RWPE2 (cell line): ENCODE measurements at regions not wholly inside any gene's neighbourhood (a gene's known extent, or its start where the extent isn't known, plus 50 kb on each side); places are given as distances from the start of the nearest gene placed in this dataset.

Source experiments
- ATAC-seq: fragments of 200-7000 bp; cut with Tn5 transposase; 3 replicates; pipeline ENCODE4 v1.9.1; 2021; ENCODE audit warnings: low read depth
- DNase-seq: peaks from one replicate; pipeline ENCODE4 v3.0.0-alpha.2; 2020; ENCODE audit warnings: low spot score
- H3K27ac ChIP-seq: fragments of 450-650 bp; 2 replicates; pipeline ENCODE4 v1.5.1; 2017; ENCODE audit warnings: mild to moderate bottlenecking; ENCODE audit not compliant: poor library complexity, severe bottlenecking
- H3K27me3 ChIP-seq: fragments of 250-450 bp; sonication (Bioruptor Pico); 2 replicates; pipeline ENCODE4 v1.5.1; 2021; ENCODE audit warnings: mild to moderate bottlenecking, moderate library complexity; ENCODE audit not compliant: insufficient read depth, poor library complexity, severe bottlenecking
- H3K36me3 ChIP-seq: fragments of 250-450 bp; sonication (Bioruptor Pico); 2 replicates; pipeline ENCODE4 v1.5.1; 2020; ENCODE audit warnings: low read depth, mild to moderate bottlenecking, moderate library complexity
- H3K4me1 ChIP-seq: fragments of 250-450 bp; sonication (Bioruptor Pico); 2 replicates; pipeline ENCODE4 v1.5.1; 2021; ENCODE audit warnings: mild to moderate bottlenecking, moderate library complexity; ENCODE audit not compliant: insufficient read depth, poor library complexity, severe bottlenecking
- H3K4me3 ChIP-seq: fragments of 250-450 bp; sonication (Bioruptor Pico); 2 replicates; pipeline ENCODE4 v1.5.1; 2021; ENCODE audit warnings: mild to moderate bottlenecking, moderate library complexity; ENCODE audit not compliant: severe bottlenecking
- H3K9me3 ChIP-seq: fragments of 250-450 bp; sonication (Bioruptor Pico); 2 replicates; pipeline ENCODE4 v1.5.1; 2021; ENCODE audit warnings: mild to moderate bottlenecking, moderate library complexity; ENCODE audit not compliant: severe bottlenecking
- CTCF ChIP-seq: fragments of 450-650 bp; IDR thresholded peaks from one replicate; pipeline ENCODE4 v1.5.1; 2017; ENCODE audit warnings: mild to moderate bottlenecking, moderate library complexity; ENCODE audit not compliant: poor library complexity, severe bottlenecking

- TF ChIP-seq CTCF: no peak
- no peaks in the 10 kb centered on the region for H3K4me1 ChIP-seq
- no peak overlapping the region for H3K4me3 ChIP-seq
- no peaks in the 10 kb centered on the region for H3K27me3 ChIP-seq
- H3K36me3 ChIP-seq: no peaks in the 10 kb centered on the region
- H3K9me3 ChIP-seq: no peaks in the 10 kb centered on the region
- no peak for ATAC-seq
- DNase-seq: no peak
- no peak overlapping the region for H3K27ac ChIP-seq
Measured at GRCh38 chr2:142649581-142649980, 227.9 kb upstream of the KYNU start.

- H3K27ac ChIP-seq: no peak overlapping the region
- H3K36me3 ChIP-seq: no peaks in the 10 kb centered on the region
- ATAC-seq (peak; percentile 42; the same call in 2 of the 3 replicates), DNase-seq (no peak)
- H3K4me3 ChIP-seq: no peak overlapping the region
- no peaks in the 10 kb centered on the region for H3K4me1 ChIP-seq
- TF ChIP-seq CTCF: no peak
- H3K9me3 ChIP-seq: no peaks in the 10 kb centered on the region
- no peaks in the 10 kb centered on the region for H3K27me3 ChIP-seq
Measured at GRCh38 chr2:142642650-142643049, 234.8 kb upstream of the KYNU start.

- Histone ChIP-seq H3K4me3 (no peak overlapping the region), H3K9me3 (no peaks in the 10 kb centered on the region), H3K4me1 (no peaks in the 10 kb centered on the region), H3K27me3 (no peaks in the 10 kb centered on the region), H3K36me3 (no peaks in the 10 kb centered on the region), H3K27ac (no peak overlapping the region)
- DNase-seq: no peak
- no peak for ATAC-seq
- TF ChIP-seq CTCF: no peak
Measured at GRCh38 chr2:142629193-142629592, 248.3 kb upstream of the KYNU start.

GRCh38 chr2:142621287-142621686 lies 256.2 kb upstream of the KYNU start:
- no peaks in the 10 kb centered on the region for H3K36me3 ChIP-seq
- no peaks in the 10 kb centered on the region for H3K27me3 ChIP-seq
- ATAC-seq (no peak), DNase-seq (no peak)
- no peak overlapping the region for H3K4me3 ChIP-seq
- TF ChIP-seq CTCF: no peak
- no peaks in the 10 kb centered on the region for H3K9me3 ChIP-seq
- H3K27ac ChIP-seq: no peak overlapping the region
- H3K4me1 ChIP-seq: no peaks in the 10 kb centered on the region

- H3K27me3 ChIP-seq: no peaks in the 10 kb centered on the region
- no peak overlapping the region for H3K4me3 ChIP-seq
- DNase-seq: no peak
- H3K4me1 ChIP-seq: no peaks in the 10 kb centered on the region
- H3K9me3 ChIP-seq: no peaks in the 10 kb centered on the region
- no peak for TF ChIP-seq CTCF
- no peak for ATAC-seq
- H3K36me3 ChIP-seq: no peaks in the 10 kb centered on the region
- H3K27ac ChIP-seq: no peak overlapping the region
Measured at GRCh38 chr2:142617461-142617860, 260.0 kb upstream of the KYNU start.
